ENCODE measurements at regions not wholly inside any gene's neighbourhood (a gene's known extent, or its start where the extent isn't known, plus 50 kb on each side); places are given as distances from the start of the nearest gene placed in this dataset.

- Histone ChIP-seq H3K27me3 (no peaks in the 10 kb centered on the region), H3K27ac (no peak overlapping the region), H3K4me1 (no peaks in the 10 kb centered on the region), H3K36me3 (no peaks in the 10 kb centered on the region), H3K4me3 (no peak overlapping the region), H3K9me3 (no peaks in the 10 kb centered on the region)
- DNase-seq (ENCODE audit: low spot score in 2 of 2), result no peak
- TF ChIP-seq POLR2A (IDR thresholded peaks at IDR 0.05), result no peak
- TF ChIP-seq CTCF (IDR thresholded peaks at IDR 0.05), result no peak
- TF ChIP-seq POLR2AphosphoS5 (IDR thresholded peaks at IDR 0.05), result no peak
- no peak for TF ChIP-seq EP300 (IDR thresholded peaks at IDR 0.05)
- 83% methylated on average over 1 of the region's 1 CpG for WGBS
Observed at GRCh38 chr13:66195238-66195637, 1034.9 kb downstream of the PCDH9 start.

GRCh38 chr13:66189986-66190385, 1040.2 kb downstream of the PCDH9 start:
- DNase-seq (ENCODE audit: low spot score in 2 of 2), result no peak
- no peaks in the 10 kb centered on the region for H3K9me3 ChIP-seq
- no peaks in the 10 kb centered on the region for H3K36me3 ChIP-seq
- TF ChIP-seq CTCF (IDR thresholded peaks at IDR 0.05), result no peak
- no peak for TF ChIP-seq EP300 (IDR thresholded peaks at IDR 0.05)
- TF ChIP-seq POLR2A (IDR thresholded peaks at IDR 0.05), result no peak
- no peak for TF ChIP-seq POLR2AphosphoS5 (IDR thresholded peaks at IDR 0.05)
- no peaks in the 10 kb centered on the region for H3K27me3 ChIP-seq
- H3K4me1 ChIP-seq, result no peaks in the 10 kb centered on the region
- 56% methylated on average over 1 of the region's 1 CpG for WGBS
- H3K4me3 ChIP-seq, result no peak overlapping the region
- H3K27ac ChIP-seq, result no peak overlapping the region

GRCh38 chr13:66180836-66181235, 1049.3 kb downstream of the PCDH9 start:
- no peak for DNase-seq (ENCODE audit: low spot score in 2 of 2)
- no peaks in the 10 kb centered on the region for H3K27me3 ChIP-seq
- TF ChIP-seq POLR2A (IDR thresholded peaks at IDR 0.05) (no peak), CTCF (IDR thresholded peaks at IDR 0.05) (no peak), EP300 (IDR thresholded peaks at IDR 0.05) (no peak), POLR2AphosphoS5 (IDR thresholded peaks at IDR 0.05) (no peak)
- H3K4me1 ChIP-seq, result no peaks in the 10 kb centered on the region
- no peak overlapping the region for H3K27ac ChIP-seq
- no peaks in the 10 kb centered on the region for H3K36me3 ChIP-seq
- WGBS, result 67% methylated on average over 1 of the region's 2 CpGs
- no peaks in the 10 kb centered on the region for H3K9me3 ChIP-seq
- H3K4me3 ChIP-seq, result no peak overlapping the region

- TF ChIP-seq POLR2AphosphoS5 (IDR thresholded peaks at IDR 0.05) (no peak), POLR2A (IDR thresholded peaks at IDR 0.05) (no peak), CTCF (IDR thresholded peaks at IDR 0.05) (no peak), EP300 (IDR thresholded peaks at IDR 0.05) (no peak)
- no peaks in the 10 kb centered on the region for H3K9me3 ChIP-seq
- H3K27ac ChIP-seq, result no peak overlapping the region
- H3K4me1 ChIP-seq, result no peaks in the 10 kb centered on the region
- H3K4me3 ChIP-seq, result no peak overlapping the region
- WGBS, result 37% methylated on average over 1 of the region's 1 CpG
- no peak for DNase-seq (ENCODE audit: low spot score in 2 of 2)
- no peaks in the 10 kb centered on the region for H3K27me3 ChIP-seq
- no peaks in the 10 kb centered on the region for H3K36me3 ChIP-seq
Observed at GRCh38 chr13:66171920-66172319, 1058.2 kb downstream of the PCDH9 start.

GRCh38 chr13:66162470-66162869, 1067.7 kb downstream of the PCDH9 start:
- H3K4me3 ChIP-seq, result no peak overlapping the region
- no peaks in the 10 kb centered on the region for H3K36me3 ChIP-seq
- DNase-seq (ENCODE audit: low spot score in 2 of 2), result no peak
- no peaks in the 10 kb centered on the region for H3K4me1 ChIP-seq
- H3K27me3 ChIP-seq, result no peaks in the 10 kb centered on the region
- H3K9me3 ChIP-seq, result no peaks in the 10 kb centered on the region
- H3K27ac ChIP-seq, result no peak overlapping the region
- WGBS, result 78% methylated on average over 2 of the region's 2 CpGs
- no peak for TF ChIP-seq POLR2A (IDR thresholded peaks at IDR 0.05)
- TF ChIP-seq POLR2AphosphoS5 (IDR thresholded peaks at IDR 0.05), result no peak
- TF ChIP-seq CTCF (IDR thresholded peaks at IDR 0.05), result no peak
- no peak for TF ChIP-seq EP300 (IDR thresholded peaks at IDR 0.05)

Data from suprapubic skin (tissue), 4 donors.